GM20000 (cell line): ENCODE measurements at regions not wholly inside any gene's neighbourhood (a gene's known extent, or its start where the extent isn't known, plus 50 kb on each side); places are given as distances from the start of the nearest gene placed in this dataset.

Experiments used
- DNase-seq: peaks from one replicate; pipeline ENCODE4 v3.0.0; 2012; ENCODE audit warnings: low spot score
- TF ChIP-seq, protein P1 (sequence below): IDR thresholded peaks from 2 replicates; pipeline ENCODE4 v1.5.1; 2012; ENCODE audit warnings: mild to moderate bottlenecking, control low read depth; ENCODE audit errors: extremely low read depth, missing control alignments

GRCh38 chr13:44140888-44141724 is 232.5 kb upstream of the SERP2 start:
- peak; percentile 15 for DNase-seq
- TF ChIP-seq, protein P1, sequence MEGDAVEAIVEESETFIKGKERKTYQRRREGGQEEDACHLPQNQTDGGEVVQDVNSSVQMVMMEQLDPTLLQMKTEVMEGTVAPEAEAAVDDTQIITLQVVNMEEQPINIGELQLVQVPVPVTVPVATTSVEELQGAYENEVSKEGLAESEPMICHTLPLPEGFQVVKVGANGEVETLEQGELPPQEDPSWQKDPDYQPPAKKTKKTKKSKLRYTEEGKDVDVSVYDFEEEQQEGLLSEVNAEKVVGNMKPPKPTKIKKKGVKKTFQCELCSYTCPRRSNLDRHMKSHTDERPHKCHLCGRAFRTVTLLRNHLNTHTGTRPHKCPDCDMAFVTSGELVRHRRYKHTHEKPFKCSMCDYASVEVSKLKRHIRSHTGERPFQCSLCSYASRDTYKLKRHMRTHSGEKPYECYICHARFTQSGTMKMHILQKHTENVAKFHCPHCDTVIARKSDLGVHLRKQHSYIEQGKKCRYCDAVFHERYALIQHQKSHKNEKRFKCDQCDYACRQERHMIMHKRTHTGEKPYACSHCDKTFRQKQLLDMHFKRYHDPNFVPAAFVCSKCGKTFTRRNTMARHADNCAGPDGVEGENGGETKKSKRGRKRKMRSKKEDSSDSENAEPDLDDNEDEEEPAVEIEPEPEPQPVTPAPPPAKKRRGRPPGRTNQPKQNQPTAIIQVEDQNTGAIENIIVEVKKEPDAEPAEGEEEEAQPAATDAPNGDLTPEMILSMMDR: no peak

DNA sequence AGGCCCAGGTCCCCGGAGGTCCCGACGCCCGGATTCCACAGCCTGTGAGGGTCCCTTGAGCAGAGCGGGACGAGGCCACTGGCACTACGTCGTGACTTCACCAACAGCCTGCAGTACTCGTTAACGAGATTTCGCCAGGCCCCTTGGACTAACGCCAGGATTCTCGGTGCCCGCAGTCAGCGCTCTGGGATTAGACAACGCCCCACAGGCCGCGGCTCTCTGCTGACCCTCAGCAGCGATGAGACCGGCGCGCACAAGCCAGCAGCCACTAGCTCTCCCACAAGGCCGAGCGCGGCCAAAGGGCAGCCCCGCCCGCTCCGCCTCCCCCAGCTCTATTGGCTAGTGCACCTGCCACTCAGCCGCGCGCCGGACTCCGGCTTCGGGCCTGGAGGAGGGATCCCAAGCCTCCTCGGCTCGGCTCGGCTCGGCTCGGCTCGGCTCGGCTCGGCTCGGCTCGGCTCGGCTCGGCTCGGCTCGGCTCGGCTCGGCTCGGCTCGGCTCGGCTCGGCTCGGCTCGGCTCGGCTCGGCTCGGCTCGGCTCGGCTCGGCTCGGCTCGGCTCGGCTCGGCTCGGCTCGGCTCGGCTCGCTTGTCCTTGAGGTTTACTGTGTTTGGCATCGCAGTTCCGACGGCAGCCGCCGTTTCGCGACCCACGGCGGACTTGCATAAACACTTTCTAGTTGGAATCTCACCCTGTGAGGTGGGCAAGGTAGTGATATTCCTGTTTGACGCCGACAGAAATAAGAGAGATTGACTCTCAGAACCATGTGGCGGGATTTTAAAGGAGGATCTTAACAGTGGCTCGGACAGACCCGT is 231.7 kb upstream of the SERP2 start:
- DNase-seq: peak; percentile 99
- TF ChIP-seq, protein P1: no peak

DNA sequence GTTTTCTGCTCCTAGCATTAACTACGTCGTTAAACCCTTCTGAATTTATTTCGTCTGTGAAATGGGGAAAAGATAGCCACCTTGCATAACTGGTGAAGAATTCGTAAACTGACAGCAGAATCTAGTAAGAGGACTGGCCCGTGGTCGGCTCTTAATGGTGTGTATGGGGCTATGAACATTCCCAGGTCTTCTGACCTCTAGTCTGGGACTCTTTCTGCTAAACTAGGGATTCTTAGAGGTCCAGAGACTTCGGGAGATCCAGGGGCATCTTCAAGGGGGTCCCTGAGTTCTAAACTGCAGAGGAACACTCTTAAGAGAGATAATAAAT is 231.1 kb upstream of the SERP2 start:
- TF ChIP-seq, protein P1: no peak
- no peak for DNase-seq

DNA sequence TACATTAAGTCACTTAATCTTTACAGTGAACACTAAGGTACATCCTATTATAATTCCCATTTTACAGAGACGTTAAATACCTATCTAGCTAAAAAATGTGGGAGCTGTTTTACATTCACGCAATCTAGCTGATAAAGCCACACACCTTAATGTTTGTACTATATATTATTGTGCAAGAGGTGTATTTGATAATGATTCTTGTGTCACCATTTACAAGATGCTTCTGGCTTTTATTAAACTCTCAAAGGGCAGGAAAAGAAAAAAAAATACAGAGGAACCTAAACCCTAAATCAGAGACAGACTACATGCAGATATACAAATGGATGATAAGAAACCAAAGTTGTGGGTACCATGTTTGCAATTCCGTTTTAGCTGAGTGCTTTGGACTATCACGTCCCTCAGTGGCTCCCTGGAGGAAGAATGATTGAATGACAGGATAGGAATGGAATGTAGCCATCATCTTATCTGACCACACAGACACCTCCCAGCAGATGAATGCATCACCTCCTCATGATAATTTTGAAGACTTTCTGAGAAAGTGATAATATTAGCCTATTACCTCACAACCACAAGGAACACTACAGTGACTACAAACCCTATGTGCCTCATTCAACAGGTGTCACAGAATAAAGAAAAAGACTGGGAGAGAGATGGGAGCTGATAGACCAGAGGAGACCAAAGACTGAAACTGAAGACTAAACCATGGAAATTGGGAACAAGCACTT is 230.5 kb upstream of the SERP2 start:
- TF ChIP-seq, protein P1: no peak
- DNase-seq: no peak

DNA sequence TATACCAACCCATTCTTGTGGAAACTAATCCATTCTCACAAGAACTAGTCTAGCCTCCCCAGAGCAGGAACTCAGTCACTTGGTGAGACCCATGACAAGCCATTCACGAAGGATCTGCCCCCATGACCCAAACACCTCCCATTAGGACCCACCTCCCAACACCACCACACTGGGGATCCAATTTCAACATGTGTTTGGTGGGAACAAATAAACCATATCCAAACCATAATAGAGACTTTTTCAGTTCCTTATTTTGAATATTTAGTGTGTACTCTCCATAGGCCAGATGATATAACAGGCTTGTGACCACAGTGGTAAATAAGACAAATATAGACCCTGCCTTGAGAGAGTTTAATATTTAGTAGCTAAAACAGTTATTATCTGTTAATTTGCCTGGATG is 227.5 kb upstream of the SERP2 start:
- TF ChIP-seq, protein P1: no peak
- no peak for DNase-seq

GRCh38 chr13:44147233-44147632 is 226.4 kb upstream of the SERP2 start:
- no peak for DNase-seq
- TF ChIP-seq, protein P1: no peak

DNA sequence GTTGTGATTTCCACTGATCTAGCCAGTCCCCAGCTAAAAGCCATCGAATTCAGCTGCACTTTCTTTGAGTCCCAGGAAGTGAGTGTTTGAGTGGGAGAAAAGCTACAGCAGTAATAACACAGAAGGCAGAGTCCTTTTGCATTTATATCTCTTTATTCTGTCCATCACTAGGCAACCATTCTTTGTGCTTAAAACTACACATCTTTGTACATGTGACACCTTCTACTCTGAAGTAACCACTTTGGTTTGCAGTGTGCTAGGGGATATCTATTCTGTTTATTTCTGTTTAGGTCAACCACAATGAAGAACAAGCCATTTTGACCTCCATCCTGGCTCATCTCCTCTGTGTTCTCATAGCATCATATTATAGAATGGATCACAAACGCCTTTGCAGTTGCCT is 226.0 kb upstream of the SERP2 start:
- TF ChIP-seq, protein P1: no peak
- DNase-seq: no peak
